PC-9 (cell line): ENCODE measurements at regions not wholly inside any gene's neighbourhood (a gene's known extent, or its start where the extent isn't known, plus 50 kb on each side); places are given as distances from the start of the nearest gene placed in this dataset.

Source experiments
- BruUV-seq: library from RNA; stranded (reverse); fragments of 400-500 nt; replicated peaks from 2 replicates; lab custom pipeline; 2021; lab: Mats Ljungman, UMichigan
- CTCF ChIA-PET: fragments of 300-600 bp; sonication (Branson Sonifier 250); formaldehyde crosslinking; loops from one replicate; lab custom pipeline; 2022; ENCODE audit warnings: antibody characterized with exemption; lab: Charles Lee
- POLR2A ChIA-PET: fragments of 300-600 bp; sonication (Branson Sonifier 250); formaldehyde crosslinking; loops from one replicate; lab custom pipeline; 2022; ENCODE audit warnings: antibody characterized with exemption; ENCODE audit not compliant: unreplicated experiment; lab: Charles Lee
- DNase-seq, 2 experiments: peaks; one replicate each; pipeline versions ENCODE4 v3.0.0 to v3.0.0-alpha.2; 2015 to 2022; ENCODE audit warnings: mixed read lengths in 1 of 2
- H2AFZ ChIP-seq: fragments of 200-600 bp; sonication (generic); 2 replicates; pipeline ENCODE4 v1.8.1; 2017; ENCODE audit warnings: antibody characterized with exemption
- H3F3A ChIP-seq: fragments of 200-600 bp; sonication (generic); 2 replicates; pipeline ENCODE4 v1.8.1; 2017; ENCODE audit warnings: antibody characterized with exemption, mild to moderate bottlenecking, low read depth; ENCODE audit not compliant: insufficient read depth
- H3K27ac ChIP-seq: fragments of 200-600 bp; sonication (generic); 2 replicates; pipeline ENCODE4 v1.6.1; 2016; ENCODE audit warnings: mixed run types
- H3K27me3 ChIP-seq: fragments of 200-600 bp; sonication (generic); 2 replicates; pipeline ENCODE4 v1.6.1; 2016; ENCODE audit warnings: low read depth, mixed run types; ENCODE audit not compliant: insufficient read depth
- H3K36me3 ChIP-seq: fragments of 200-600 bp; sonication (generic); 2 replicates; pipeline ENCODE4 v1.6.1; 2016; ENCODE audit warnings: low read depth, mixed run types
- H3K4me1 ChIP-seq: fragments of 200-600 bp; sonication (generic); replicated peaks from 2 replicates; pipeline ENCODE4 v1.6.1; 2016; ENCODE audit warnings: mixed run types; ENCODE audit not compliant: insufficient read depth
- H3K4me2 ChIP-seq: fragments of 200-600 bp; sonication (generic); 2 replicates; pipeline ENCODE4 v1.6.1; 2017; ENCODE audit warnings: mixed run types
- H3K4me3 ChIP-seq: fragments of 200-600 bp; sonication (generic); 2 replicates; pipeline ENCODE4 v1.6.1; 2016; ENCODE audit warnings: mixed run types
- H3K79me2 ChIP-seq: fragments of 200-600 bp; sonication (generic); 2 replicates; pipeline ENCODE4 v1.6.1; 2017; ENCODE audit warnings: low read depth, mixed run types
- H3K9me2 ChIP-seq: fragments of 200-600 bp; sonication (generic); 2 replicates; pipeline ENCODE4 v1.8.1; 2017; ENCODE audit warnings: mild to moderate bottlenecking; ENCODE audit not compliant: insufficient read depth
- H3K9me3 ChIP-seq: fragments of 200-600 bp; sonication (generic); 2 replicates; pipeline ENCODE4 v1.8.1; 2016; ENCODE audit warnings: low read depth; ENCODE audit not compliant: insufficient read depth
- H4K20me1 ChIP-seq: fragments of 200-600 bp; sonication (generic); 2 replicates; pipeline ENCODE4 v1.8.1; 2017; ENCODE audit not compliant: insufficient read depth
- EZH2 ChIP-seq: fragments of 200-600 bp; sonication (generic); IDR thresholded peaks from 2 replicates; pipeline ENCODE4 v1.8.0; 2017; ENCODE audit warnings: antibody characterized with exemption, low read depth
- intact Hi-C: fragments of 100-400 bp; cut with micrococcal nuclease; formaldehyde crosslinking; loops from one replicate; pipeline ENCODE4 v1.10.0; 2022; ENCODE audit not compliant: unreplicated experiment
- TF ChIP-seq, protein P1 (sequence below): fragments of 200-600 bp; sonication (generic); conservative IDR thresholded peaks from 2 replicates; pipeline ENCODE4 v1.6.1; 2017; ENCODE audit warnings: mixed run types, antibody characterized with exemption, mild to moderate bottlenecking, moderate library complexity

DNA sequence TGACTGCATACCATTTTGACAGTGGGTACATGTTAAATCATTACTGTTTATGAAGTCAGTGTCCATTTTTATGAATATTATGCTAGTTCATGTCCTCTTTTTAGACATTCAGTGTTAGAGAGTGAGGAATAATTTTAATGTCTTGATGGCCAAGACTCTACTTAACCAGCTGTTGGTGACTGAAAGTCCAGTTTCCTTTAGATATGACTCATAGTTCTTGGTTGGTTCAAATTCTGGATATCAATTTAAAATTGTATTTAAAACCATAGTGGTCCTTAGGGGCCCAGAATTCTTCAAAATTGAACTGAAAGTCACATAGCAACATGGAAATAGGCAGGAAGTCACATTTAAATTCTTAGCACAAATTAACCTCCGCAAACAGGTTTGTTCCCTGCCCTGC lies 196.5 kb upstream of the PRPS1L1 start:
- no TSS peak for BruUV-seq
- Histone ChIP-seq H3K4me2 (no peak overlapping the region), H3K4me1 (no peaks in the 10 kb centered on the region), H3K9me3 (no peaks in the 10 kb centered on the region), H3F3A (no peaks in the 10 kb centered on the region), H3K27ac (no peak overlapping the region), H2AFZ (no peak overlapping the region), H3K9me2 (no peaks in the 10 kb centered on the region; the same call in 1 of the 2 replicates), H3K4me3 (no peak overlapping the region), H3K79me2 (no peaks in the 10 kb centered on the region), H3K36me3 (no peaks in the 10 kb centered on the region), H3K27me3 (no peaks in the 10 kb centered on the region), H4K20me1 (no peaks in the 10 kb centered on the region)
- TF ChIP-seq EZH2, result no peak
- TF ChIP-seq, protein P1, sequence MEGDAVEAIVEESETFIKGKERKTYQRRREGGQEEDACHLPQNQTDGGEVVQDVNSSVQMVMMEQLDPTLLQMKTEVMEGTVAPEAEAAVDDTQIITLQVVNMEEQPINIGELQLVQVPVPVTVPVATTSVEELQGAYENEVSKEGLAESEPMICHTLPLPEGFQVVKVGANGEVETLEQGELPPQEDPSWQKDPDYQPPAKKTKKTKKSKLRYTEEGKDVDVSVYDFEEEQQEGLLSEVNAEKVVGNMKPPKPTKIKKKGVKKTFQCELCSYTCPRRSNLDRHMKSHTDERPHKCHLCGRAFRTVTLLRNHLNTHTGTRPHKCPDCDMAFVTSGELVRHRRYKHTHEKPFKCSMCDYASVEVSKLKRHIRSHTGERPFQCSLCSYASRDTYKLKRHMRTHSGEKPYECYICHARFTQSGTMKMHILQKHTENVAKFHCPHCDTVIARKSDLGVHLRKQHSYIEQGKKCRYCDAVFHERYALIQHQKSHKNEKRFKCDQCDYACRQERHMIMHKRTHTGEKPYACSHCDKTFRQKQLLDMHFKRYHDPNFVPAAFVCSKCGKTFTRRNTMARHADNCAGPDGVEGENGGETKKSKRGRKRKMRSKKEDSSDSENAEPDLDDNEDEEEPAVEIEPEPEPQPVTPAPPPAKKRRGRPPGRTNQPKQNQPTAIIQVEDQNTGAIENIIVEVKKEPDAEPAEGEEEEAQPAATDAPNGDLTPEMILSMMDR, result no peak
- POLR2A ChIA-PET, result no interaction called here
- DNase-seq, result no peak
- intact Hi-C loops, result no loop called here
- CTCF ChIA-PET, result no interaction called here

DNA sequence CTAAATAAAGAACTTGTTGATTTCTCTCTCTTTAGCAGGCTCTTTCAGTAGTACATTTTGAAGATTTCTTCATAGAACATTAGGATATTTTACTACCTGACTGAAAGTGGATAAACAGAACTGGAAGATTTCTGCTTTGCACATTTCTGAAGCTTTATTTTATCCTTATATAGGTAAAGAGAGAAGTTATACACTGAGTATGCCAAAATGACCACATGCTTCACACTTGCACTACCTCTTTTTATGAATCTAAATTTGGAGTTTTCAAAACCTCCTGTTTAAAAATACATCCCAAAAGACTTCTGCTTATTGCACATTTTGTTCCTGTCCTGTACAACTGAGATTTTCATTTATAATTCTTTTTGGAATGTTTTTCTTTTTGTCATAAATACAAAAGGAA lies 197.4 kb upstream of the PRPS1L1 start:
- intact Hi-C loops, result no loop called here

DNA sequence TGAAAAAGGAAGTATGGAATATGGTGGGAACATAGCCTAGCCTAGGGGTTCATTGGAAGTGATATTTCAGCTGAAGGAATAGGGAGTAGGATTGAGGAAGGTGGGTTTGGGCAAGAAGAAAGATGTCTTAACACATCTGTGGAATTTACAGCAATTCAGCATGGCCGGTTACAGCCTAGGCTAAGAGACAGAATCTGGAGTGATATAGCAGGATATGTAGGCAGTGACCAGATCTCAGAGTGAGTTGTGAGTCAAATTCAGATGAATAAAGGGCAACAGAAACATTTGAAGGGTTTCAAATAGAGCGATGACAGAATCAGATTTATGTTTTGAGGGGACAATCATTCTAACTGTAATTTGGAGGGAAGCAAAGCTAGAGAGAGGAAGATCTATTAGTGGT lies 199.0 kb upstream of the PRPS1L1 start:
- no peak overlapping the region for H3K4me2 ChIP-seq
- H3K4me1 ChIP-seq, result no peaks in the 10 kb centered on the region
- H3K36me3 ChIP-seq, result no peaks in the 10 kb centered on the region
- ChIA-PET CTCF (no interaction called here), POLR2A (no interaction called here)
- H3K9me2 ChIP-seq, result no peaks in the 10 kb centered on the region; the same call in 1 of the 2 replicates
- H3K27ac ChIP-seq, result no peak overlapping the region
- intact Hi-C loops, result no loop called here
- H3K9me3 ChIP-seq, result no peaks in the 10 kb centered on the region
- TF ChIP-seq EZH2, result no peak
- TF ChIP-seq, protein P1, result no peak
- no peak overlapping the region for H3K4me3 ChIP-seq
- no peak for DNase-seq
- H3F3A ChIP-seq, result no peaks in the 10 kb centered on the region
- no peaks in the 10 kb centered on the region for H4K20me1 ChIP-seq
- H3K27me3 ChIP-seq, result no peaks in the 10 kb centered on the region
- BruUV-seq, result no TSS peak
- H3K79me2 ChIP-seq, result no peaks in the 10 kb centered on the region
- no peak overlapping the region for H2AFZ ChIP-seq

More for the DNA sequence above, 197.4 kb upstream of the PRPS1L1 start:
- no peak for TF ChIP-seq EZH2
- TF ChIP-seq, protein P1, result no peak
- no peak for DNase-seq
- Histone ChIP-seq H3K79me2 (no peaks in the 10 kb centered on the region), H3F3A (no peaks in the 10 kb centered on the region), H2AFZ (peak overlapping the region; percentile 13; the same call in 1 of the 2 replicates), H3K9me3 (no peaks in the 10 kb centered on the region), H3K9me2 (no peaks in the 10 kb centered on the region; the same call in 1 of the 2 replicates), H4K20me1 (no peaks in the 10 kb centered on the region), H3K4me2 (no peak overlapping the region), H3K4me1 (no peaks in the 10 kb centered on the region), H3K27me3 (no peaks in the 10 kb centered on the region), H3K4me3 (no peak overlapping the region), H3K27ac (no peak overlapping the region), H3K36me3 (no peaks in the 10 kb centered on the region)
- CTCF ChIA-PET, result no interaction called here
- BruUV-seq, result no TSS peak
- POLR2A ChIA-PET, result interaction anchor here (0.7 kb wide), 1 partner anchor 925 kb away, joined by 5 read pairs; no protein-coding TSS in a partner anchor
